K562 (cell line): ENCODE measurements at regions not wholly inside any gene's neighbourhood (a gene's known extent, or its start where the extent isn't known, plus 50 kb on each side); places are given as distances from the start of the nearest gene placed in this dataset.

ENCODE experiments used
- MAZ ChIP-seq, 2 experiments: fragments of 450-650 bp in 1 of 2; sonication (generic) in 1 of 2; formaldehyde crosslinking; IDR thresholded peaks in 1 of 2; conservative IDR thresholded peaks in 1 of 2; 2 replicates each; pipeline versions ENCODE4 v1.4.0 to v1.5.0; 2020; ENCODE audit warnings: mild to moderate bottlenecking in 1 of 2, missing genetic modification reagents in 1 of 2
- MTA3 ChIP-seq: fragments of 450-650 bp; formaldehyde crosslinking; IDR thresholded peaks from 2 replicates; pipeline ENCODE4 v1.6.1; 2017; ENCODE audit warnings: mild to moderate bottlenecking, borderline replicate concordance
- POLR2A ChIP-seq: fragments of 450-650 bp; conservative IDR thresholded peaks from 2 replicates; pipeline ENCODE4 v1.6.1; 2016
- POLR2AphosphoS5 ChIP-seq: IDR thresholded peaks from 2 replicates; pipeline ENCODE4 v1.6.1; 2011; ENCODE audit warnings: mild to moderate bottlenecking, low read depth, low read length, moderate library complexity; ENCODE audit not compliant: control insufficient read depth, insufficient read depth
- SOX6 ChIP-seq: fragments of 450-650 bp; IDR thresholded peaks from 2 replicates; pipeline ENCODE4 v1.6.1; 2014; ENCODE audit warnings: mild to moderate bottlenecking
- ZNF384 ChIP-seq: IDR thresholded peaks from 2 replicates; pipeline ENCODE4 v1.6.1; 2012; ENCODE audit warnings: low read depth, low read length, improper control_type of control experiment
- TF ChIP-seq, protein P1 (sequence below), 2 experiments: fragments of 450-650 bp in 1 of 2; sonication (generic) in 1 of 2; formaldehyde crosslinking in 1 of 2; IDR thresholded peaks in 1 of 2; conservative IDR thresholded peaks in 1 of 2; 2 replicates each; pipeline versions ENCODE4 v1.6.1 to v1.8.1; 2016 to 2023; ENCODE audit warnings: mild to moderate bottlenecking in 2 of 2, moderate library complexity in 2 of 2, inconsistent platforms in 1 of 2, missing genetic modification reagents in 1 of 2
- TF ChIP-seq, protein P2 (sequence below): conservative IDR thresholded peaks from 2 replicates; pipeline ENCODE4 v1.6.1; 2011; ENCODE audit warnings: low read depth, mild to moderate bottlenecking, low read length; ENCODE audit not compliant: control insufficient read depth

DNA sequence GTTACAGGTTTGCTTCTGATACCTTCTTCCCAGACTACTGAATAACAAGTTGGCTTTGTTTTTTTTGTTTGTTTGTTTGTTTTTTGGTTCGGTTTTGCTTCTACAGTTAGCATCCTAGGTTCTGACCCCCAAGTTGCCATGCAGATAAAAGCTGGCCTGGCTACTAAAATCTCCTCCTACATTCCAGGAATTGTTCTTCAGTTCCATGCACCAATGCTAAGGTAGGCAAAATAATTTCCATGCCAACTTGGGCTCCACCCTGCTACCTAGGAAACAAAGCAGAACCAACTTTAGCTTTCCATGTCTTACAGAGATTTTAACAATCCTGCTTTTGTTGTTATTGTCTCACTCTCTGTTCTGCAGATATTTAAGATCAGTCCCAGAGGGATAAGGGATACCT lies 495.5 kb upstream of the SOX9 start:
- TF ChIP-seq, protein P1, sequence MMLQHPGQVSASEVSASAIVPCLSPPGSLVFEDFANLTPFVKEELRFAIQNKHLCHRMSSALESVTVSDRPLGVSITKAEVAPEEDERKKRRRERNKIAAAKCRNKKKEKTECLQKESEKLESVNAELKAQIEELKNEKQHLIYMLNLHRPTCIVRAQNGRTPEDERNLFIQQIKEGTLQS (IDR thresholded peaks at IDR 0.05), result no peak
- TF ChIP-seq, protein P1 (CRISPR knock-in tag; conservative IDR thresholded peaks at IDR 0.05), result no peak
- TF ChIP-seq POLR2AphosphoS5 (no peak), MAZ (CRISPR knock-in tag; conservative IDR thresholded peaks at IDR 0.05 in 1 of 2, IDR thresholded peaks at IDR 0.05 in 1 of 2) (no peak), ZNF384 (no peak), POLR2A (no peak), SOX6 (no peak), MTA3 (no peak)
- TF ChIP-seq, protein P2, sequence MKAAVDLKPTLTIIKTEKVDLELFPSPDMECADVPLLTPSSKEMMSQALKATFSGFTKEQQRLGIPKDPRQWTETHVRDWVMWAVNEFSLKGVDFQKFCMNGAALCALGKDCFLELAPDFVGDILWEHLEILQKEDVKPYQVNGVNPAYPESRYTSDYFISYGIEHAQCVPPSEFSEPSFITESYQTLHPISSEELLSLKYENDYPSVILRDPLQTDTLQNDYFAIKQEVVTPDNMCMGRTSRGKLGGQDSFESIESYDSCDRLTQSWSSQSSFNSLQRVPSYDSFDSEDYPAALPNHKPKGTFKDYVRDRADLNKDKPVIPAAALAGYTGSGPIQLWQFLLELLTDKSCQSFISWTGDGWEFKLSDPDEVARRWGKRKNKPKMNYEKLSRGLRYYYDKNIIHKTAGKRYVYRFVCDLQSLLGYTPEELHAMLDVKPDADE, result no peak
